Breast epithelium (tissue), 4 donors: ENCODE measurements at regions not wholly inside any gene's neighbourhood (a gene's known extent, or its start where the extent isn't known, plus 50 kb on each side); places are given as distances from the start of the nearest gene placed in this dataset.

Source experiments
- DNase-seq, 2 donors: peaks; one replicate each; pipeline ENCODE4 v3.0.0-alpha.2; 2019; ENCODE audit warnings: low spot score in 2 of 2
- H3K27ac ChIP-seq, 2 donors: fragments of 200-600 bp; sonication (generic) in 1 of 2; one replicate each; pipeline ENCODE4 v1.5.1; 2016 to 2019; ENCODE audit warnings: mild to moderate bottlenecking in 1 of 2
- H3K27me3 ChIP-seq, 2 donors: fragments of 200-600 bp; sonication (generic) in 1 of 2; one replicate each; pipeline versions ENCODE4 v1.5.1 to v1.6.0; 2017 to 2019; ENCODE audit warnings: control low read depth in 1 of 2, mild to moderate bottlenecking in 1 of 2
- H3K36me3 ChIP-seq: fragments of 200-600 bp; one replicate; pipeline ENCODE4 v1.5.1; 2019
- H3K4me1 ChIP-seq, 2 donors: fragments of 200-600 bp; sonication (generic); one replicate each; pipeline ENCODE4 v1.5.1; 2016 to 2019; ENCODE audit warnings: control low read depth in 1 of 2
- H3K4me3 ChIP-seq, 3 donors: fragments of 200-600 bp; sonication (generic); 1 replicate in 2 of 3; 2 replicates in 1 of 3; pipeline ENCODE4 v1.5.1; 2016 to 2019; ENCODE audit warnings: mild to moderate bottlenecking in 3 of 3, moderate library complexity in 2 of 3
- H3K9me3 ChIP-seq, 2 donors: fragments of 200-600 bp; sonication (generic) in 1 of 2; one replicate each; pipeline ENCODE4 v1.5.1; 2016 to 2019; ENCODE audit warnings: control low read depth in 1 of 2
- CTCF ChIP-seq, 3 donors: fragments of 450-650 bp; IDR thresholded peaks; one replicate each; pipeline ENCODE4 v1.5.1; 2016 to 2017; ENCODE audit warnings: antibody characterized with exemption in 3 of 3, mild to moderate bottlenecking in 3 of 3, moderate library complexity in 3 of 3
- POLR2A ChIP-seq: fragments of 450-650 bp; IDR thresholded peaks from one replicate; pipeline ENCODE4 v1.6.1; 2016; ENCODE audit warnings: antibody characterized with exemption, mild to moderate bottlenecking, moderate library complexity
- POLR2AphosphoS5 ChIP-seq, 3 donors: sonication (generic); formaldehyde crosslinking; IDR thresholded peaks; one replicate each; pipeline ENCODE4 v1.6.1; 2017; ENCODE audit warnings: antibody characterized with exemption in 3 of 3
- intact Hi-C: fragments of 100-400 bp; cut with DNase I; formaldehyde crosslinking; loops from one replicate; pipeline ENCODE4 v1.15.1; 2023; ENCODE audit warnings: low total_unique reads

DNA sequence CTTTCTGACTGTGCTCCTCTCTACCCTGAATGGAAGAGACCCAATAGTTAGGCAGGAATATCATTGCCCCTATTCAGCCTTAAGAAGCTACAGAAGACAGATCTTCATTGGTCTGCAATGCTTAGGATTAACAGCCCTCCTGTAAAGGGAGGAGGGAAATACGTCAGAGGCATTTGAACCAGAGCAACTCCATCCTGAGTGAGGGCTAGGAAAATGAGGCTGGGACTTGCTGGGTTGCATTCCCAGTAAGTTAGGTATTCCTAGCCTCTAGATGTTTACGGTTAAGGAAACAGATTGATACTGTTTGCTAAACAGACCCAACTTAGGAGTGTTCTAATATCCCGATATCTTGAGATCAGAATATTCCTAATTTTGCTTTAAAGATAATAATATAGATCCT, 63.5 kb downstream of the PCDH18 start:
- no peak for TF ChIP-seq POLR2A
- no peak for TF ChIP-seq POLR2AphosphoS5 (IDR thresholded peaks at IDR 0.05)
- TF ChIP-seq CTCF (IDR thresholded peaks at IDR 0.05) = no peak
- Histone ChIP-seq H3K4me1 (no peaks in the 10 kb centered on the region), H3K27me3 (no peaks in the 10 kb centered on the region), H3K9me3 (peaks cover 0 to 10% of the 10 kb centered on the region in 2 donors), H3K27ac (no peak overlapping the region), H3K4me3 (no peak overlapping the region), H3K36me3 (no peaks in the 10 kb centered on the region)
- intact Hi-C loops = no loop called here
- DNase-seq = no peak

DNA sequence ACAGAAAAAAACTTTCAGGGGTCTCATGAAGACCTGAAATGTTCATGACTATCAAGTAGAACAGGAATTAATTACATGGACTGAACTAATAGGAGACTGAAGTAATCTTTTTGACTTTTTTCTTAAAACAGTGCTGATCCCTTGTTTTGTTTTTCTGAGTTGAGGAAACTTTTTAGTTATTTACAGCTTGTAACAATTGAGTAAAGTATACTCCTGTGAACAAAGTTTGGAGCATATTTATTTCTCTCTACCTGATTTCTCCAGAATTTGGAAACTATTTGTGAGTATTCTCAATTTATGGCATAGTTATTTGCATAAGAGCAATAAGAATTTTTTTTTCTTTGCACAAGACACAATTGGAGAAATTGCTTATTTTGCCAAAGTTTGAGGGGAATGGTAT, 64.8 kb downstream of the PCDH18 start:
- intact Hi-C loops = no loop called here
- DNase-seq = no peak
- H3K9me3 ChIP-seq = peaks cover 0 to 10% of the 10 kb centered on the region in 2 donors

GRCh38 chr4:137463377-137464003, 68.8 kb downstream of the PCDH18 start:
- no peak for TF ChIP-seq POLR2A
- TF ChIP-seq POLR2AphosphoS5 (IDR thresholded peaks at IDR 0.05) = no peak
- no peak for TF ChIP-seq CTCF (IDR thresholded peaks at IDR 0.05)
- H3K36me3 ChIP-seq = no peaks in the 10 kb centered on the region
- no peaks in the 10 kb centered on the region for H3K27me3 ChIP-seq
- no peak overlapping the region for H3K4me3 ChIP-seq
- no peak overlapping the region for H3K27ac ChIP-seq
- H3K9me3 ChIP-seq = peaks cover 0 to 10% of the 10 kb centered on the region in 2 donors
- no peaks in the 10 kb centered on the region for H3K4me1 ChIP-seq
- intact Hi-C loops = no loop called here
- DNase-seq = no peak

More for the DNA sequence above, 64.8 kb downstream of the PCDH18 start:
- TF ChIP-seq CTCF (IDR thresholded peaks at IDR 0.05) (no peak), POLR2AphosphoS5 (IDR thresholded peaks at IDR 0.05) (no peak), POLR2A (no peak)
- Histone ChIP-seq H3K4me3 (no peak overlapping the region), H3K27ac (no peak overlapping the region), H3K36me3 (no peaks in the 10 kb centered on the region), H3K27me3 (no peaks in the 10 kb centered on the region), H3K4me1 (no peaks in the 10 kb centered on the region)

- Histone ChIP-seq H3K4me3 (no peak overlapping the region), H3K9me3 (no peaks in the 10 kb centered on the region), H3K27me3 (no peaks in the 10 kb centered on the region), H3K36me3 (no peaks in the 10 kb centered on the region), H3K27ac (no peak overlapping the region), H3K4me1 (no peaks in the 10 kb centered on the region)
- intact Hi-C loops = no loop called here
- TF ChIP-seq POLR2AphosphoS5 (IDR thresholded peaks at IDR 0.05) (no peak), POLR2A (no peak), CTCF (IDR thresholded peaks at IDR 0.05) (no peak)
- no peak for DNase-seq
These were observed 76.5 kb downstream of the PCDH18 start for GRCh38 chr4:137455647-137456321.

DNA sequence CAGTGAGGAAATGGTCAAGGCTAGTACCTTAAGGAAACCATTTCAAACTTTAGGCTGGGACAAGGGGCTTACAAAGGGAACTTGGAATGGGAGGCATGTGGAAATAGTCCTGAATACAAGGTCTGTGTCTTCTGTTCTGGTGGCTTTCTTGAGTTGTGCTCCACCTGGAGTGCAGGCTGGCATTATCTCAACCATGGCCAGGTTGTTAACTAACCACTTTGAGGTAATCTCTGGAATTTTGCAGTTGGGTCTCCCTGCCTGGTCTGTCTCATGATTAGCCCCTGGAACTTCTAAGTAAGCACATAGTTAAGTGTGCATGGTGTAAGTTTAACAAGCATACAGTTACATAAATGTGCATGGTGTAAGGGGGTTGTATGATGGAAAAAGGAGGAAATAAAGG, 77.5 kb downstream of the PCDH18 start:
- H3K27me3 ChIP-seq = no peaks in the 10 kb centered on the region
- no peak overlapping the region for H3K27ac ChIP-seq
- H3K9me3 ChIP-seq = no peaks in the 10 kb centered on the region
- H3K36me3 ChIP-seq = no peaks in the 10 kb centered on the region
- intact Hi-C loops = no loop called here
- TF ChIP-seq POLR2AphosphoS5 (IDR thresholded peaks at IDR 0.05) (no peak), POLR2A (no peak), CTCF (IDR thresholded peaks at IDR 0.05) (no peak)
- H3K4me1 ChIP-seq = no peaks in the 10 kb centered on the region
- no peak for DNase-seq
- no peak overlapping the region for H3K4me3 ChIP-seq
